DMS153 treated with DMSO at 0.1 percent for 48 hours (cell line): ENCODE measurements at regions not wholly inside any gene's neighbourhood (a gene's known extent, or its start where the extent isn't known, plus 50 kb on each side); places are given as distances from the start of the nearest gene placed in this dataset.

Source experiments
- DNase-seq: peaks from one replicate; lab custom pipeline; 2025; ENCODE audit not compliant: unreplicated experiment; lab: John Stamatoyannopoulos, UW

GRCh38 chr10:128367807-128368206, 241.6 kb upstream of the MKI67 start:
- no peak for DNase-seq

DNA sequence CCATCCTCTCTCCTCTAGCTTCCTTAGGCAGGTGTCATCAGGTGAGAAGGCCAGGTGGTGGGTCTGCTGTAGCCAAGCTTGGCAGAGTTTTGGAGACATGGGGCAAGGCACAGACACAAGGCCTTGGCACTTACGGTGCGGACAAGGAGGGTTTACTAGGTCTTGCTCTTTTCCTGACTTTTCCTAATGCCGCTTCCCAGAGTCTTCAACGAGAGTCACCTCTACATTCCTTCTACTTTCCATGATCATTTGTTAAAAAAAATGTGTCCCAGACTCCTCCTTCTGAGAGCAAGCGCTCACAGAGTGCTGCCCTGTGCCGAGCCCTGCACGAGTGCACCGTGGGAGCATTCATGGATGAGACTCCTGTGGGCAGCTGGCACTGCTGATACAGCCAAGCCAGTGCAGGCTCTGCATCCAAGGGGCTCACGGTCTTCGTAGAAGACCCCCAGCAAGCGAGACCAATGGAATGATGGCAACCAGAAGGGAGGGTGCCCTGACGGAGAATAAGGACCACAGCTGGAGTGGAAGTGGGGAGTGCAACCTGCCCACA, 243.0 kb upstream of the MKI67 start:
- DNase-seq = no peak

GRCh38 chr10:128373071-128373749, 247.0 kb upstream of the MKI67 start:
- no peak for DNase-seq

GRCh38 chr10:128373831-128374230, 247.6 kb upstream of the MKI67 start:
- no peak for DNase-seq

- no peak for DNase-seq
Observed at GRCh38 chr10:128375171-128375570, 248.9 kb upstream of the MKI67 start.

DNA sequence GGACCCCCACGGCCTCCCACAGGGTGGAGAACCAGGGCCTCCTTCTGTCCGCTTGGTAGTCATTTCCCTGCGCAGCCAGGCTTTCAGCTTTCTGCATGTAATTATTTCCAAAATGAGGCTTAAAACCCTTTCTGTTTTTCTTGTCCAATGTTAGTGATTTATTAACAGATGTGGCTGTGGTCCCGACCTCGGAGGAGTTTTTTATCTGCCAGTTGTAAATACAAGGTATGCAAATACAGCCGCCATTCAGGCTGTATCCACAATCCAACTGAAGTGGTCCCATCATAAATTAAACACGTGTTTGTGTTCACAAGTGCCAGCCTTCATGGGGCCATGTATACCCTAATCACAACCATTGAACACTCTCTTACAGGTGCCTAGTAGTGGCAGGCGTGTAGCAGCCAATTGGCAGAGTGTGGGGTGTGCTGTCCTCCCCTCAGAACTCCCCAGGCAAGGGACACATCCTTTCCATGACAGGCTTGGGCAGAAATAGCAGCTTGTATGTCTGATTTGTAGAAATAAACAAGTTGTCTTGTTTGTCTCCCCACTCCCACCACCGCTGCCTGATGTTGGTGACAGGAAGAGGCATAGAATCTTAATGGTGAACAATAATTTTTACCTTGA, 251.3 kb upstream of the MKI67 start:
- no peak for DNase-seq

- DNase-seq = no peak
Observed at GRCh38 chr10:128377988-128378387, 251.8 kb upstream of the MKI67 start.

- no peak for DNase-seq
Observed at GRCh38 chr10:128380946-128381345, 254.7 kb upstream of the MKI67 start.

DNA sequence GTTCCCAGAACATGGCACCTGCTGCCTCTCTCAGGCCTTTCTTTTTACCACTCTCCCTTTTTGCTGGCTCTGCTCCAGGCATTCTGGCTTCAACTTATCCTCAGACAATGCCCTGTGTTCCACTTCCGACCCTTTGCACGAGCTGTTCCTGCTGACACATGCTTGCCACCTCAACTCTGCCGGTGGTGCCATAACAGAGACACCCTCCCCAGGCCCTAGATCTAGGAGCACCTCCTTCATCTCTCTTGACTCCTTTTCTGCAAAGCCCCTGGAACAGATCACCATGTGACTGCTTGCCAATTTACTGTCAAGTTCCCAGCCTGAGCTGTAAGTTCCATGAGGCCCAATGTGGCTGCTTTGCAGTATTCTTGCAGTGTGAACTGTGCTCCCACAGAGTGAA, 256.0 kb upstream of the MKI67 start:
- no peak for DNase-seq

- DNase-seq = no peak
Observed at GRCh38 chr10:128384831-128385230, 258.6 kb upstream of the MKI67 start.

- DNase-seq = no peak
Observed at GRCh38 chr10:128386231-128386630, 260.0 kb upstream of the MKI67 start.

DNA sequence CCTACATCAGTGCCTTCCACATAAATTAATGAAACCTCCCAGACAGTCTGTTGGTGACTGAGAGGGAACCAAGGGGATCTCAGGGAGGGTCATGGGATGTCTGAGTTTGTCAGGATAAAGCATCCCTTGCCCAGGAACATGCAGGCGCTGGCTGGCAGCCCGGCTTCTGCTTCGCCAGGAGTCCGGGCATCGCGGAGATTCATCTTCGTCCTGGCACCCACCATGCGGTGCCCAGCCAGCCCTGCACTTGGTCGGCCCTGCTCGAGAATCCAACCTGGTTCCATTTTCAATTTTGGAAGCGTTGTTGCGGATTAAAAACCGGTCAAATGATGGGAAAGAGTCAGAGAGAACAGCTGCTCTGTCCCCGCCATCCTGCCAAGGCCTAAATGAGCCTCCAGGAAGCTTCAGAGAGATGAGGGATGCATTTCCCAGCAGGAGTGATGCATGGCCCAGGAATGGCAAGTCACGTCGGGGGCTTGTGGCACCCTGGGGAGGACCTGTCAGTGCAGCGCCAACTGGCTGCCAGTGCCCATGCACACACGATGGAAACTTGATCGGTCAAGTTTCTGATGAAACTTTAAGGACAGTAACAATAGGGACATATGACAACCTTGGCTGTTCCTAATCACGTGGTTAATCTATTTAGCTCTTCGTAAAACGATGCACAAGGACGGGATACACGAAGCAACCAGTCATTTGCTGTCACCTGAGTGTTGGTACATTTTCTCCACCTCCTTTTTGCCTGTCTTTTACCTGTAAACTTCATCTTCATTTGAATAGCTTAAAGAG, 260.8 kb upstream of the MKI67 start:
- DNase-seq = no peak

DNA sequence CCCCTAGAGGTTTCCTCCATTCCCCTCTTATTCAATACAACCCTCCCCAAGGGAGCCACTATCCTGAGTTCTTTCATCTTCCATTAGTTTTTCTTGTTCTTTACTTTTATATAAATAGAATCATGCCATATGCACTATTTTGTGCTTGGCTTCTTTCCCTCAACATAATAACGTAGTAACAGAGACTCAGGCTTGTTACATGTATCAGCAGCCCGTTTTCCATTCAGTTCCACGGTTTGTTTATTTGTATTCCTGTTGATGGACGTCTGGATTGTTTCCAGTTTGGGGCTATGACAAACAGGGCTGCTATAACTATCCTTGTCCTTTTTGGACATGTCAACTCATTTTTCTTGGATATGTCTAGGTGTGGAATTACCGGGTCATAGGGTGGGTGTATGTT, 264.4 kb upstream of the MKI67 start:
- DNase-seq = no peak

- no peak for DNase-seq
Observed at GRCh38 chr10:128393546-128393945, 267.3 kb upstream of the MKI67 start.

GRCh38 chr10:128398118-128398517, 271.9 kb upstream of the MKI67 start:
- no peak for DNase-seq

DNA sequence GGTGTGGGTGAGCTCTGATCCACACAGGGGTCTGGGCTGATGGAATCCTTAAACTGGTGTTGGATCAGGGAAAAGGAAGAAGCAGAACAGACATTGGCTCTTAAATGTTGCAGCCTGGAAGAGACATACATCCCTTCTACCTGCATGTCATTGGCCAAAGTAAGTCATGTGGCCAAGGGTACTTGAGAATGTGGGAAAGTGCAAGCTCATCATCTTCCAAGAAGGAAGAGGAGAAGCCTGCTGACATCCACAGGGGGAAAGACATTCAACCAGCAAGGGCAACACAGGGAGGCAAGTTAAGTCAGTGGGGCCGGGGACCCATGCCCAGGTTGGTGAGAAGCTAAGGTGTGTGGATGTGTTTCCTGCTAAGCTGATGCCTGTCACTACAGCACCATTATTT, 272.8 kb upstream of the MKI67 start:
- DNase-seq = no peak

- peak; percentile 82 for DNase-seq
Observed at GRCh38 chr10:128400564-128400963, 274.3 kb upstream of the MKI67 start.

GRCh38 chr10:128405450-128405849, 279.2 kb upstream of the MKI67 start:
- DNase-seq = no peak

- DNase-seq = no peak
Observed at GRCh38 chr10:128411643-128412042, 285.4 kb upstream of the MKI67 start.

- no peak for DNase-seq
Observed at GRCh38 chr10:128414568-128414967, 288.3 kb upstream of the MKI67 start.

GRCh38 chr10:128416231-128416630, 290.0 kb upstream of the MKI67 start:
- DNase-seq = no peak

- no peak for DNase-seq
Observed at GRCh38 chr10:128417826-128418225, 291.6 kb upstream of the MKI67 start.
